Astrocyte (in vitro differentiated cells and primary cell): ENCODE measurements at regions not wholly inside any gene's neighbourhood (a gene's known extent, or its start where the extent isn't known, plus 50 kb on each side); places are given as distances from the start of the nearest gene placed in this dataset.

Experiments used
- DNase-seq: peaks from one replicate; pipeline ENCODE4 v3.0.0-alpha.2; 2010; ENCODE audit warnings: low read depth
- FAIRE-seq: peaks from 2 replicates; lab custom pipeline; 2011; peaks lifted over from hg19 to GRCh38; lab: Jason Lieb, UNC
- H2AFZ ChIP-seq: 2 replicates; pipeline ENCODE4 v1.6.0; 2012; ENCODE audit warnings: low read depth, low read length, inconsistent platforms
- H3K27ac ChIP-seq: 2 replicates; pipeline ENCODE4 v1.5.1; 2011; ENCODE audit warnings: low read depth, low read length, inconsistent platforms
- H3K27me3 ChIP-seq: 2 replicates; pipeline ENCODE4 v1.6.0; 2011; ENCODE audit warnings: low read length, inconsistent platforms; ENCODE audit not compliant: insufficient read depth
- H3K36me3 ChIP-seq: 2 replicates; pipeline ENCODE4 v1.5.1; 2011; ENCODE audit warnings: low read length, inconsistent platforms; ENCODE audit not compliant: insufficient read depth
- H3K4me1 ChIP-seq: 2 replicates; pipeline ENCODE4 v1.5.1; 2011; ENCODE audit warnings: low read length, inconsistent platforms; ENCODE audit not compliant: insufficient read depth
- H3K4me2 ChIP-seq: 2 replicates; pipeline ENCODE4 v1.6.0; 2012; ENCODE audit warnings: low read length, inconsistent platforms
- H3K4me3 ChIP-seq: 2 replicates; pipeline ENCODE4 v1.5.1; 2011; ENCODE audit warnings: low read depth, mild to moderate bottlenecking, low read length, inconsistent platforms; ENCODE audit not compliant: insufficient read depth
- H3K79me2 ChIP-seq: 2 replicates; pipeline ENCODE4 v1.6.0; 2012; ENCODE audit warnings: mild to moderate bottlenecking, low read length, inconsistent platforms; ENCODE audit not compliant: insufficient read depth
- H3K9ac ChIP-seq: 2 replicates; pipeline ENCODE4 v1.6.0; 2012; ENCODE audit warnings: mild to moderate bottlenecking, low read length, inconsistent platforms
- H3K9me3 ChIP-seq: 2 replicates; pipeline ENCODE4 v1.5.1; 2012; ENCODE audit warnings: low read depth, mild to moderate bottlenecking, low read length, inconsistent platforms; ENCODE audit not compliant: insufficient read depth
- H4K20me1 ChIP-seq: 2 replicates; pipeline ENCODE4 v1.6.0; 2012; ENCODE audit warnings: low read length, inconsistent platforms; ENCODE audit not compliant: insufficient read depth
- H3K27ac Mint-ChIP-seq: one replicate; pipeline ENCODE4 v1.8.0; 2021; ENCODE audit warnings: mild to moderate bottlenecking, mixed read lengths; ENCODE audit not compliant: unreplicated experiment
- H3K27me3 Mint-ChIP-seq: one replicate; pipeline ENCODE4 v1.8.0; 2021; ENCODE audit warnings: low read depth, mixed read lengths; ENCODE audit not compliant: unreplicated experiment
- H3K36me3 Mint-ChIP-seq: one replicate; pipeline ENCODE4 v1.8.0; 2021; ENCODE audit warnings: low read depth, mixed read lengths; ENCODE audit not compliant: unreplicated experiment
- H3K4me1 Mint-ChIP-seq: one replicate; pipeline ENCODE4 v1.8.0; 2021; ENCODE audit warnings: low read depth, mixed read lengths; ENCODE audit not compliant: unreplicated experiment
- H3K4me3 Mint-ChIP-seq: one replicate; pipeline ENCODE4 v1.8.0; 2021; ENCODE audit warnings: mild to moderate bottlenecking, moderate library complexity, mixed read lengths; ENCODE audit not compliant: unreplicated experiment
- H3K9me3 Mint-ChIP-seq: one replicate; pipeline ENCODE4 v1.8.0; 2021; ENCODE audit warnings: mild to moderate bottlenecking, mixed read lengths; ENCODE audit not compliant: unreplicated experiment
- CTCF ChIP-seq: IDR thresholded peaks from 2 replicates; pipeline ENCODE4 v1.5.1; 2011; ENCODE audit warnings: low read depth, mild to moderate bottlenecking, inconsistent platforms, low read length, moderate library complexity; ENCODE audit not compliant: insufficient read depth
- EZH2 ChIP-seq: IDR thresholded peaks from 2 replicates; pipeline ENCODE4 v1.6.1; 2012; ENCODE audit warnings: mild to moderate bottlenecking, low read length, inconsistent platforms; ENCODE audit not compliant: insufficient read depth

GRCh38 chr1:115428676-115429075 is 90.6 kb upstream of the NGF start:
- FAIRE-seq: no peak
- peaks cover 55% of the 10 kb centered on the region for H3K4me1 Mint-ChIP-seq
- peak overlapping the region; percentile 64 for H3K27ac ChIP-seq

DNA sequence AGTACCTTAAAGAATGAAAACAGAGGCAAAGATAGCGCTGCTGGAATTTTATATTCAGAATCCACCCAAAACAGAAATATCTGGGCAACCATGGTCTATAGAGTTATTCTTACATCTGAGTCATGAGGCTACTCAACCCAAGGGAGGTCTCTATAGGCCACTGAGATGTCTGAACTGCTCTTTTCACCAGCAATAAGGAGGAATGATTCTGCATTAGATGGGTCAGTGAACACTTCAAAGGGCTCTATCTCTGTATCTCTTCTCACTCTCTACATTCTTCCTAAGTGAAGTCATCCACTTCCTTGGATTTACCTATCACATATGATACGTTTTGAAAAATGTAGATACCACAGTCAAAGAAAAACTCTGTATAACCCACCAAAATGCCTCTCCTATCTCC is 90.2 kb upstream of the NGF start:
- peaks cover 58% of the 10 kb centered on the region for H3K4me1 Mint-ChIP-seq
- Histone ChIP-seq H3K27ac (peak overlapping the region; percentile 64), H3K9me3 (no peaks in the 10 kb centered on the region), H3K79me2 (no peaks in the 10 kb centered on the region), H2AFZ (no peak overlapping the region), H3K9ac (no peak overlapping the region), H3K4me2 (peak overlapping the region; percentile 6), H3K27me3 (no peaks in the 10 kb centered on the region), H3K36me3 (no peaks in the 10 kb centered on the region), H3K4me1 (peaks cover 70% of the 10 kb centered on the region), H4K20me1 (no peaks in the 10 kb centered on the region), H3K4me3 (no peak overlapping the region)
- no peak overlapping the region for H3K4me3 Mint-ChIP-seq
- H3K27me3 Mint-ChIP-seq: no peaks in the 10 kb centered on the region
- FAIRE-seq: peak; percentile 20
- TF ChIP-seq EZH2 (no peak), CTCF (no peak)
- H3K36me3 Mint-ChIP-seq: no peaks in the 10 kb centered on the region
- peak; percentile 53 for DNase-seq
- peak overlapping the region; percentile 3 for H3K27ac Mint-ChIP-seq
- no peaks in the 10 kb centered on the region for H3K9me3 Mint-ChIP-seq

More at GRCh38 chr1:115428676-115429075, 90.6 kb upstream of the NGF start:
- H2AFZ ChIP-seq: no peak overlapping the region
- no peaks in the 10 kb centered on the region for H4K20me1 ChIP-seq
- H3K79me2 ChIP-seq: no peaks in the 10 kb centered on the region
- no peak overlapping the region for H3K4me3 Mint-ChIP-seq
- no peak overlapping the region for H3K9ac ChIP-seq
- no peaks in the 10 kb centered on the region for H3K9me3 ChIP-seq
- no peaks in the 10 kb centered on the region for H3K36me3 Mint-ChIP-seq
- peak overlapping the region; percentile 3 for H3K27ac Mint-ChIP-seq
- no peaks in the 10 kb centered on the region for H3K27me3 ChIP-seq
- TF ChIP-seq CTCF (no peak), EZH2 (no peak)
- peaks cover 68% of the 10 kb centered on the region for H3K4me1 ChIP-seq
- no peaks in the 10 kb centered on the region for H3K36me3 ChIP-seq
- no peaks in the 10 kb centered on the region for H3K9me3 Mint-ChIP-seq
- H3K4me2 ChIP-seq: peak overlapping the region; percentile 6
- H3K4me3 ChIP-seq: no peak overlapping the region
- H3K27me3 Mint-ChIP-seq: no peaks in the 10 kb centered on the region
- peak; percentile 50 for DNase-seq

DNA sequence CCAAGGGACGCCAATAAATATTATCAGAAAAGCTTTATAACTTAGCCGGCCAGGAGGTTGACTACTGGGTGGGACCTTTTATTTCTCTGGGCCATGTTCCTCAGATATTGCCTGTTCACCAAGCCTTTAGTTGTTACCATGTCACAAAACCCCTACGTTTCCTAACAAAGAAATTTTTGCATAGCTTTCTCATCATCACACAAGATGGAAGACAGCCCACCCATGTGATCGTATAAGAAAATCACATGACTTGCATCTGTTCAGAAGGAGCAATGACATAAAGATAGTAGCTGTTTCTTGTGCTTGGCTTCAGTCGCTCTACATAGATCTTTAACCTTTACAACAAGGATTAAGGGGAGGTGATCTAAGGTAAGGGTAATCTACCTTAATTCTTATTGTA is 88.9 kb upstream of the NGF start:
- H3K4me3 ChIP-seq: no peak overlapping the region
- H3K9ac ChIP-seq: no peak overlapping the region
- H3K9me3 Mint-ChIP-seq: no peaks in the 10 kb centered on the region
- H3K79me2 ChIP-seq: no peaks in the 10 kb centered on the region
- peak overlapping the region; percentile 85 for H3K27ac ChIP-seq
- TF ChIP-seq EZH2: no peak
- no peak for TF ChIP-seq CTCF
- H3K4me1 ChIP-seq: peaks cover 67% of the 10 kb centered on the region
- H4K20me1 ChIP-seq: no peaks in the 10 kb centered on the region
- H3K36me3 Mint-ChIP-seq: no peaks in the 10 kb centered on the region
- H2AFZ ChIP-seq: no peak overlapping the region
- DNase-seq: no peak
- H3K4me1 Mint-ChIP-seq: peaks cover 58% of the 10 kb centered on the region
- H3K27me3 Mint-ChIP-seq: no peaks in the 10 kb centered on the region
- H3K27ac Mint-ChIP-seq: peak overlapping the region; percentile 98
- H3K27me3 ChIP-seq: no peaks in the 10 kb centered on the region
- no peak overlapping the region for H3K4me2 ChIP-seq
- no peaks in the 10 kb centered on the region for H3K9me3 ChIP-seq
- FAIRE-seq: no peak
- no peak overlapping the region for H3K4me3 Mint-ChIP-seq
- H3K36me3 ChIP-seq: no peaks in the 10 kb centered on the region
